ENCODE measurements at regions not wholly inside any gene's neighbourhood (a gene's known extent, or its start where the extent isn't known, plus 50 kb on each side); places are given as distances from the start of the nearest gene placed in this dataset.

DNA sequence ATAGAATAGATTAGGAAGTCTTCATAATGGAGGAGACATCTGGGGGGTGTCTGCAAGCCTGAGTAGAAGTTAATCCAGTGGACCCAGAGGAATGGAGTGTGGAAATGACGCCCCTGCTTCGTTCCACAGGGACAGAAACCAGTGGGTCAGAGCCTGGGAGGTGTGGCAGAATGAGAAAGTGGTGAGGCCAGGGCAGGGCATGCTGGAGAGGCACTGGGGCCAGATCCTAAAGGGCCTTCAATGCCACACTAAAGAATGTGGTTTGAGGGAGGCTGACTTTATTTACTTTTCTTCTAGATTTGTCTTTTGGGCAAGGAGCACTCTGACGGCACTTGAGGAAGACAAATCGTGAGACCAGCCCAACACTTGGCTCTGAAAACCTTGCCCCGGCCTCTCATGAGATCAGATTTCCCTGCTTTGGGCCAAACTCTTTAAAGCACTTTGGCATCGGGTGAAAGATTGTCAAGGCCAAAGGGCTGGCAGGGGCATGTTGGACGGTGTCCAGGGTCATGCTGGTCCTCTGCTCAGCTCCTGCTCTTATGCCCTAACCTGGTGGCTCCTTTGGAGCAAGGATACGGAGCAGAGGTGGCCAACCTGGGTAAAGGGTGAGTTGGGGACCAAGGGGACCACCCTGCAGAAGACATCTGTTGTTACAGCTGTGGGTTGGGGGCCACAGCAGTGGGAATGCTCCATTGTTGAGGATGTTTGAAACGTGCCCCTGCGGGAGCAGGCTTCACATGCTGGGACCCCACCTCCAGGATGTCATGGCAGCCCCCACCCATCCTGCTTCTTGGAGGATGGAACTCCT lies 157.0 kb upstream of the ZMIZ1 start:
- no peak for DNase-seq (ENCODE audit: extremely low spot score)
- 86% methylated on average over 10 of the region's 10 CpGs for WGBS

DNA sequence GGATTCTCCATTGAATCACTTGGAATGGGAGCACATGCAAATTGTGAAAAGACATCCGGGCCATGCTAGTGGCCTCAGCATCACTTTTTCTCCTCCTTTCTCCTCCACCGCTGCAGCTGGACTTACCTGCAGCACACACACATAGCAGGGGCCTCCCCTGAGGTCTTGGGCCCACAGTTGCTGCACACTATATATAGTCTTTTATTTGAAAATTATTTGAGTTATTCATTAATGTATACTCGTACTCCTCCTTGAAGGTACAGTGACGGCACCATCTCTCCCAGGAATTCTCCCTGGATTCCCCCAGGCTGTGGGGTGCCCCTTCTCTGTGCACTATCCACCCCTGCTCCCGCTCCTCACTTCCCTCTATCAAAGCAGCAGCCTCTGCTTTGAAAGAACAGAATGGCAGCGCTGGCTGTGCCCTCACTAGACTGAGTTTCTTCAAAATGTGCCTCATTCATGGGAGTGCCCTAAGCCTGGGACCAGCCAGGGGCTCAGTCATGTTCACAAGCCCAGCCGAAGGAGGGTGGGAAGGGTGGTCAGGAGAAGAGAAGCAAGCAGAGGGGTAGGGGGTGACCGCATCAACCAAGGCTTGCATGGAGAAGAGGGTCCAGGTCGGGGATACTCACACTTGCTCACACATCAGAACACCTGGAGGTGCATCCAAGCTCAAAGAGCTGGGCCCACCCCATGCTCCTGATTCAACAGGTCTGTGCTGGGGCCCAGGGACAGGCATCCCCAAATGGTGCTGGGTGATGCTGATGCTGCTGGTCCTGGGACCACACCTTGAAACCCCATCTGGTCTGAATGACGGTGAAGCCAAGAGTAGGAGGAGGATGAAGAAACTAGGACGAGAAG lies 156.2 kb upstream of the ZMIZ1 start:
- no peak for DNase-seq (ENCODE audit: extremely low spot score)
- H3K4me1 ChIP-seq (ENCODE audit: insufficient read depth): no peaks in the 10 kb centered on the region
- H3K36me3 ChIP-seq (ENCODE audit: insufficient read depth): no peaks in the 10 kb centered on the region

More for the DNA sequence above, 157.0 kb upstream of the ZMIZ1 start:
- Histone ChIP-seq H3K27ac (ENCODE audit: low read depth) (no peak overlapping the region), H3K4me3 (ENCODE audit: low read depth, low read length) (no peak overlapping the region), H3K4me1 (ENCODE audit: insufficient read depth) (no peaks in the 10 kb centered on the region), H3K36me3 (ENCODE audit: insufficient read depth) (no peaks in the 10 kb centered on the region)

DNA sequence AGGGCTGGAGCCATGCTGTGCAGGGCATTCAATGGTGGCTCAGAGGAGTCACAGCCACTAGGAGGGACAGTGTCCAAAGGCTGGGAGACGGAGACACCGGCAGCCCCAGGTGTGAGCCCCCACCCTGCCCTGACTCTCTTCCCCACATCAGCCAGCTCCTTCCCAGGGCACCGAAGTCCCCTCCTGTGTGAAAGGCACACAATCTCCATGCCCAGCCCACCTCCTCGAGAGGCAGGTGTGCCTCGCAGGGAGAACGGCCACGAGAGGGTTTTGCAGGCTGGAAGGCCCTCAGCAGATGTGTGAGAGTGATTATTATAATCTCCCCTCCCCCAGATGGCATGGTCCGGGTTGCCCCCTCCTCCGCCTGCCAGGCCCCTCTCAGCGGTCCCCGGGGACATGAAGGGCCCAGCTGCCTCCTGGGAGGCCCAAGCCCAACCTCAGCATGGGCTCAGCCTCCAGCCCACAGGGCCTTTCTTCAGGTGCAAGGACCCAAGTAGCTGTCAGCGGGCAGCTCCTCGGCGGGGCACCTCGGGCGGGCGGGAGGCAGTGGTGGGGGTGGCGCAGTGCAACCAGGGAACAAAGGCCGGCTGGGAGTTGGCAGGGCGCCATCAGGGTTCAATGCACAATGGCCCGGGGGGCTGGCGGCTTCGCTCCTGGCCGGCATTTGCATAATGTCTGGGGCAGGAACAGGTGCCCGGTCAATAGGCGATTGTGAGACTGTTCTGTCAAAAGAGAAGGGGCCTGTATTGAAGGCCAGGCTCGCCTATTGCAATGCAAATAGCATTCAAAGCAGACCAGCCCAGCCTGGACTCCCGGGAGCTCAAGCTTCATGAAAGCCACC lies 155.3 kb upstream of the ZMIZ1 start:
- no peak for DNase-seq (ENCODE audit: extremely low spot score)
- no peak overlapping the region for H3K4me3 ChIP-seq (ENCODE audit: low read depth, low read length)

More for the DNA sequence above, 156.2 kb upstream of the ZMIZ1 start:
- no peak overlapping the region for H3K4me3 ChIP-seq (ENCODE audit: low read depth, low read length)
- WGBS: 86% methylated on average over 11 of the region's 11 CpGs
- H3K27ac ChIP-seq (ENCODE audit: low read depth): no peak overlapping the region

DNA sequence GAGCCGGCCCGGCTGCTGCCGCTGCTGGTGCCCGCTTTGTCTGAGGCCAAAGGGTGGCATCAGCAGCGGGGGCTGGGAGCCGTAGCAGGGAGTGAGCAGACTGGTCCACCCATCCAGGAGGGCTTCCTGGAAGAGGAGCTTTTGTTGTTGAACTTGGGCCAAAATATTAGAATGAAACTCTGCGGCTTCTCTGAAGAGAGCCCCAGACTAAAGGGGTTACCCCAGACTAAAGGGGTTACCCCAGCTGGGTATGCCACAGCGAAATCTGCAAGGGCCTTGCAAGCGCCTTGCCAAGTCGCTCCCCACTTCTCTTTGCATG lies 154.7 kb upstream of the ZMIZ1 start:
- H3K4me3 ChIP-seq (ENCODE audit: low read depth, low read length): no peak overlapping the region
- H3K4me1 ChIP-seq (ENCODE audit: insufficient read depth): no peaks in the 10 kb centered on the region
- no peak for DNase-seq (ENCODE audit: extremely low spot score)
- 89% methylated on average over 10 of the region's 10 CpGs for WGBS
- no peak overlapping the region for H3K27ac ChIP-seq (ENCODE audit: low read depth)
- H3K36me3 ChIP-seq (ENCODE audit: insufficient read depth): no peaks in the 10 kb centered on the region

More for the DNA sequence above, 155.3 kb upstream of the ZMIZ1 start:
- 83% methylated on average over 28 of the region's 28 CpGs for WGBS
- no peak overlapping the region for H3K27ac ChIP-seq (ENCODE audit: low read depth)
- no peaks in the 10 kb centered on the region for H3K36me3 ChIP-seq (ENCODE audit: insufficient read depth)
- no peaks in the 10 kb centered on the region for H3K4me1 ChIP-seq (ENCODE audit: insufficient read depth)

DNA sequence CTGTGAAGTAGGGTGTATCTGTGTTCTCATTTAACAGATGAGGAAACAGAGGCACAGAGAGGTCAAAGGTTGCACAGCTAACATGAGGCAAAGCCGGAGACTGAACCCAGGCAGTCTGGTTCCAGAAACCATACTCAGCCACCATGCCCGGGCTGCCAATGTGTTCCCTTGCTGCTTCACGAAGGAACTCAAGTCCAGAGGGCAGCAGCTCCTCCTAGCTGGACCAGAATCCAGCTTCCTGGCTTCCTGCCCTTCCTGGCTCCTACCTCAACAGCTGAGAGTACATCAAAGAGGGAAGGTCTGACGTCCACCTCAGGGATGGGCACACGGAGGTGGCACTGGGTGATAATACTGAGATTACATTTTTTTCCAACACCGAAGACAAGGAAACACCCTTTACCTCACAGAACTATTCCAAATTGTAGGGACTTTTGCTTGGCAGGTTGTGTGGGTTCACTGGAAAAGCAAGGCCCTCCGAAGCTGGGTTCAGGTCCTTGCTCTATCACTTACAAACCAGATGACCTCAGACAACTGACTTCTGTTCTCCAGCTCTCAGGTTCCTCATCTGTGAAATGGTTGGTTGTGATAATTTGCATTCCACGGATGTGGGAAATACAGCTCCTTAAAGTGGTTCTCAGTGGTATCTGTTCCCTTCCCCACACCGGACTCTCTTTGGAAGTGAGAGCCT lies 154.1 kb upstream of the ZMIZ1 start:
- DNase-seq (ENCODE audit: extremely low spot score): no peak
- Histone ChIP-seq H3K4me1 (ENCODE audit: insufficient read depth) (no peaks in the 10 kb centered on the region), H3K4me3 (ENCODE audit: low read depth, low read length) (no peak overlapping the region), H3K27ac (ENCODE audit: low read depth) (no peak overlapping the region), H3K36me3 (ENCODE audit: insufficient read depth) (no peaks in the 10 kb centered on the region)
- WGBS: 69% methylated on average over 9 of the region's 9 CpGs

DNA sequence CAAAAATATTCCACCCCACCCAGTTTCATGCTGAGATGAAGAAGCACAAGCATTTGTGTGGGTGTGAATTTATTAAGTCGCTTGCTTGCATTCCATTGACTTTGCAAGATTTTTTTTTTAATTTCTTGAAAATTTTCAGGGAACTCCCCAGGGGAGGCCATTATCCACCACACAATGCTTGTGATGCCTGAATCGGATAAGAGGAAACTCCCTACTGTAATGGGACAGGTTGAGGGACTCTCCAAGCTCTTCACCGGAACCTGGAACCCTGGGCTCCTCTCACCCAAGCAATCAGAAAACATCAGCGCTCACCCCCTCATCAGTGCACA lies 153.6 kb upstream of the ZMIZ1 start:
- Histone ChIP-seq H3K4me1 (ENCODE audit: insufficient read depth) (no peaks in the 10 kb centered on the region), H3K36me3 (ENCODE audit: insufficient read depth) (no peaks in the 10 kb centered on the region), H3K27ac (ENCODE audit: low read depth) (no peak overlapping the region), H3K4me3 (ENCODE audit: low read depth, low read length) (no peak overlapping the region)
- DNase-seq (ENCODE audit: extremely low spot score): no peak
- WGBS: 87% methylated on average over 4 of the region's 4 CpGs

DNA sequence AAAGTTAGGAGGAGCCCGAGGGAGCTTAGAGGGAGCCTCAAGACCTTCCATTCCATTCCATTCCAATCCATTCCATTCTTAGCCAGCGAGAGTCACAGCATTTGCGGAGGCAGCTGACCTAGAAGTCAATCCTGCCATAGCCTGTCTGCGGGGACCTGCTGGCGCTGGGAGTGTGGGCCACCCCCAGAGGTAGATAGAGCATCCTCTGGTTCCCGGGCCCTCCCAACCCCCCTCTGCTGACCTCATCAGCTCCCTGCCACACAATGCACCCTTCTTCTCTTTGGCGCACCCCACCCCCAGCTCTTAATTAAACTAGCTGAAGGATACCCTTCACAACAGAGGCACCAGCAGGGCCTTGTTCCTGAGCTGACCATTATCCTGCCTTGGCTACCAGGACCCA lies 152.5 kb upstream of the ZMIZ1 start:
- 90% methylated on average over 7 of the region's 7 CpGs for WGBS
- Histone ChIP-seq H3K36me3 (ENCODE audit: insufficient read depth) (no peaks in the 10 kb centered on the region), H3K27ac (ENCODE audit: low read depth) (no peak overlapping the region), H3K4me1 (ENCODE audit: insufficient read depth) (no peaks in the 10 kb centered on the region), H3K4me3 (ENCODE audit: low read depth, low read length) (no peak overlapping the region)
- DNase-seq (ENCODE audit: extremely low spot score): no peak

DNA sequence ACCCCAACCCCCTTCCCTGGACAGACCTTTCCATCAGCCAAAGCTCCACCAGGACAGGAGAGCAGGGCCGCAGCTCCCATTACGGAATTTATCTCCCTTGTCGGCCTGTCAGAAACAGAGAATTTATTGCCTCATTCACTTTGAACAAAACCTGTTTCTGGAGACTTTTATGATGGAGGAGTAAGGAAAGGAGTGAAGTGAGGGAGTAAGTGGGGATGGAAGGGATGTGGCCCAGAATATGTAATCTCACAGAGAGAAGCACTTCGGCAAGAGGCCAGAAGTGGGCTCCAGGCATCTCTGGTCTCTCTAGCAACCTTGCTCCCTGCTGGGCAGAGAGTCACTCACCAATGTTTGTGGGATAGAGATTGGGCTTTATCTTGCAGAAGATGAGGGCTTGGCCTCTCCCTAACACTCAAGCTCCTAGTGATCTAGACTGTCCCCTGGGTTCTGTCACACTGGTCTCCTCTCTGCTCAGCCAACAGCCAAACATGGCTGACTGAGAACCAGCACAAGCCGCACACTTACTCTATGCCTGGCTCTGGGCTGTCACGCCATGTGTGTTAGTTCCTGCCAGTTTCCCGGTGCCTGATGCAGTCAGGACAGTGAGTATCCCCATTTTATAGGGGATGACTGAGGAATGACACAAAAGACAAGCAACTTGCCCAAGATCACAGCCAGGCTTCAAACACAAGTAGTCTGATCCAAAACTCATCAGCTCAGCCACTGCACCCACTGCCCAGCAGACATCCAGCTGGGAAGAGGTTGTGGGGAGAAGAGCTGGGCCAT lies 149.4 kb upstream of the ZMIZ1 start:
- Histone ChIP-seq H3K27ac (ENCODE audit: low read depth) (no peak overlapping the region), H3K4me1 (ENCODE audit: insufficient read depth) (no peaks in the 10 kb centered on the region), H3K4me3 (ENCODE audit: low read depth, low read length) (no peak overlapping the region), H3K36me3 (ENCODE audit: insufficient read depth) (no peaks in the 10 kb centered on the region)
- WGBS: 89% methylated on average over 7 of the region's 7 CpGs
- DNase-seq (ENCODE audit: extremely low spot score): no peak

DNA sequence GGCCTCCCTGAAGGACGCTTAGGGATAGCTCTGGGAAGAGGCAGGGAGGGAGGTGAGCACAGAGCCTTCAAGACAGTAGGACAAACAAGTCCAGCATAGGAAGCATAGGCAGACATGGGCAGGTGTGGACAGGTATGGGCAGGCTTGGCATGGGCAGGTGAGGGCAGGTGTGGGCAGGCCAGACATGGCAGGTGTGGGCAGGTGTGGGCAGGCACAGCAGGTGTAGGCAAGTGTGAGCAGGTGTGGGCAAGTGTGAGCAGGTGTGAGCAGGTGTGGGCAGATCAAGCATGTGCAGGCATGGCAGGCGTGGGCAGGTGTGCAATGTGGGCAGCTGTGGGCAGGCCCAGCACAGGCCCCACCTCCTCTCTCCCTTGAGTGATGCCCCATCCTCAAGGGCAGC lies 148.8 kb upstream of the ZMIZ1 start:
- no peaks in the 10 kb centered on the region for H3K4me1 ChIP-seq (ENCODE audit: insufficient read depth)
- H3K27ac ChIP-seq (ENCODE audit: low read depth): no peak overlapping the region
- WGBS: 97% methylated on average over 2 of the region's 2 CpGs
- no peak for DNase-seq (ENCODE audit: extremely low spot score)
- no peak overlapping the region for H3K4me3 ChIP-seq (ENCODE audit: low read depth, low read length)
- H3K36me3 ChIP-seq (ENCODE audit: insufficient read depth): no peaks in the 10 kb centered on the region

DNA sequence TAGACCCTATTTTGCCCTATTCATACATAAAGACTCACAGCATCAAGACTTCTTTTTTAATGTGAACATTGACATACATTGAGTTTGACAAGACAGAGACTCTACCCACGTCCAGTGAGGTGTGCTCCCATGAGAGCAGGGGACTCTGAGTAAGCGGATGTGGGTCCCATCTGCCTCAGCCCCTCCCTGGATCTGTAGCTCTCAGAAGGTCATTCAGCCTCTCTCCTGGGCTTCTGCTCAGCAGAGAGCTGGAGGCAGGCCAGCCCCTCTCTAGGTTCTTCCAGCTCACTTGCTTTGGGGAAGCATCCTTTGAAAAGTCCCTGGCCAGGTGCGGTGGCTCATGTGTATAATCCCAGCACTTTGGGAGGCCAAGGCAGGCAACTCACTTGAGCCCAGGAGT lies 146.9 kb upstream of the ZMIZ1 start:
- no peak for DNase-seq (ENCODE audit: extremely low spot score)
- no peaks in the 10 kb centered on the region for H3K4me1 ChIP-seq (ENCODE audit: insufficient read depth)
- H3K4me3 ChIP-seq (ENCODE audit: low read depth, low read length): no peak overlapping the region
- H3K36me3 ChIP-seq (ENCODE audit: insufficient read depth): no peaks in the 10 kb centered on the region
- no peak overlapping the region for H3K27ac ChIP-seq (ENCODE audit: low read depth)
- WGBS: 95% methylated on average over 3 of the region's 3 CpGs

DNA sequence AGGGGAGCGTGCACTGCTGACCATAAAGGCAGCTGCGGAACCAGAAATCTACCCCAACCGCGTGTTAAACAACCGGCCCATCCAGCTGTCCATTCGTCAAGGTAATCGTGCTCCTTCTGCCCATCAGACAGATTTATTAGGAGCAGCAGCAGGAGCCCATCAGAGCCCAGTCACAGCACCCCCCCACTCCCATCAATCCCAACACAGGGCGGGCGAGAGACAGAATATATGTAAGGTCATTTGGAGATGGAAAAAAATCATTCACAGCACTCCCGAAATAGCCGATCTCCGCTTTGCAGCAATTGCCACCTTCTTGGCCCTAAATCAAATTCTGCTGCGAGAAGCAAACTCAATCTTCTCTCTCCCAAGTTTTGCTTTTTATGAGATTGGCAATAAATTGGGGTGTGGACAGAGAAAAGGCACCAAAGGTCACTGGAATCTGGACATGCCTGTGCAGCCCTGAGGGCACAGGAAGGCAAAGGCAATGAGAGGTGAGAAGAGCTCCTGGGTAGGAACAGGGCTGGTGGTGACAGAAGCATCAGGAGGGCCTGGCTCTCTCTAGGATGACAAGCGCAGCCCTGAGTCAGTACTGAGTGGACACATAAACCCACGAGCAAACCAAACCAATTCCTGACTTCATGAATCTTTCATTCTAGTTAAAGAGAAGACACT lies 145.0 kb upstream of the ZMIZ1 start:
- WGBS: 72% methylated on average over 15 of the region's 15 CpGs
- no peak for DNase-seq (ENCODE audit: extremely low spot score)
- Histone ChIP-seq H3K36me3 (ENCODE audit: insufficient read depth) (no peaks in the 10 kb centered on the region), H3K4me1 (ENCODE audit: insufficient read depth) (no peaks in the 10 kb centered on the region), H3K4me3 (ENCODE audit: low read depth, low read length) (no peak overlapping the region), H3K27ac (ENCODE audit: low read depth) (no peak overlapping the region)

DNA sequence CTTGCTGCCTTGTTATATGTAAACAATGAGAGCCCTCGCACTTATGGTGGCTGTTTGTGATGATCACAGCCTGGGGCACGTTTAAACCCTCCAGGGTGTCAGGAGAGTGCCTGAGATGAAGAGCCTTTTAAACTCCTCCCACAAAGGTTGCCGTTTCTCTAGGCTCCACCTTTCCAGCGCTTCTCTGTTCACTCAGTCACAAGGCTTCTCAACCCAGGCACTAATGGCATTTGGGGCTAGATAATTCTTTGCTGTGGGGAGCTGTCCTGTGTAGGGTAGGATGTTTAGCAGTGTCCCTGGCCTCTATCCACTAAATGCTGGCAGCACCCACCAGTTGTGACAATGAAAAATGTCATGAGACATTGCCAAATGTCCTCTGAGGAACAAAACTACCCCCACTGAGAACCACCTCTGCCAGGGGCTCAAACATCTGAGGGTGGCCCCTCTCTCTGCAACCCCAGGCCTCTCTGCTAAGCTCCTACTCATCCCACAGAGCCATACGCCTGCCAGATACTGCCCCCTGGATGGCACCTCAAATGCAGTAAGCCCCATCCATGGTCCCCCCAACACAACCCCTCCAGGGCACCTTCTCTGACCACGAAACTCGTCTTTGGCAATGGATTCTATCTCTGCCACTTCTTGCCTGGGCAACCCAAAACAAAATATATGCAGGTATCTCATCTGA lies 144.3 kb upstream of the ZMIZ1 start:
- DNase-seq (ENCODE audit: extremely low spot score): no peak
- Histone ChIP-seq H3K4me3 (ENCODE audit: low read depth, low read length) (no peak overlapping the region), H3K4me1 (ENCODE audit: insufficient read depth) (no peaks in the 10 kb centered on the region), H3K27ac (ENCODE audit: low read depth) (no peak overlapping the region), H3K36me3 (ENCODE audit: insufficient read depth) (no peaks in the 10 kb centered on the region)
- 77% methylated on average over 7 of the region's 7 CpGs for WGBS
